Stomach smooth muscle (tissue), 2 donors: ENCODE measurements at regions not wholly inside any gene's neighbourhood (a gene's known extent, or its start where the extent isn't known, plus 50 kb on each side); places are given as distances from the start of the nearest gene placed in this dataset.
"Not testable (repeated sequence)": the region's sequence is repeated elsewhere in the genome, so short reads cannot be mapped to it uniquely, and the experiment has no call there.

ENCODE experiments used
- H3K27ac ChIP-seq: one replicate; pipeline ENCODE4 v1.7.0; 2013; ENCODE audit warnings: mild to moderate bottlenecking, low read length, inconsistent platforms
- H3K27me3 ChIP-seq, 2 donors: one replicate each; pipeline ENCODE4 v1.7.0; 2013; ENCODE audit warnings: low read length in 2 of 2; ENCODE audit not compliant: insufficient read depth in 2 of 2, control insufficient read depth in 1 of 2
- H3K36me3 ChIP-seq, 2 donors: one replicate each; pipeline ENCODE4 v1.7.0; 2013; ENCODE audit warnings: low read length in 2 of 2; ENCODE audit not compliant: control insufficient read depth in 2 of 2, insufficient read depth in 2 of 2
- H3K4me1 ChIP-seq: one replicate; pipeline ENCODE4 v1.7.0; 2013; ENCODE audit warnings: low read length; ENCODE audit not compliant: control insufficient read depth, insufficient read depth
- H3K4me3 ChIP-seq, 2 donors: one replicate each; pipeline ENCODE4 v1.7.0; 2013; ENCODE audit warnings: low read length in 2 of 2
- H3K9ac ChIP-seq, 2 donors: one replicate each; pipeline ENCODE4 v1.7.0; 2013; ENCODE audit warnings: low read length in 2 of 2, mild to moderate bottlenecking in 1 of 2
- H3K9me3 ChIP-seq, 2 donors: one replicate each; pipeline ENCODE4 v1.7.0; 2013; ENCODE audit warnings: low read length in 2 of 2; ENCODE audit not compliant: control insufficient read depth in 2 of 2
- donor health status: healthy.
- donor health status: Pancreatic carcinoma.

DNA sequence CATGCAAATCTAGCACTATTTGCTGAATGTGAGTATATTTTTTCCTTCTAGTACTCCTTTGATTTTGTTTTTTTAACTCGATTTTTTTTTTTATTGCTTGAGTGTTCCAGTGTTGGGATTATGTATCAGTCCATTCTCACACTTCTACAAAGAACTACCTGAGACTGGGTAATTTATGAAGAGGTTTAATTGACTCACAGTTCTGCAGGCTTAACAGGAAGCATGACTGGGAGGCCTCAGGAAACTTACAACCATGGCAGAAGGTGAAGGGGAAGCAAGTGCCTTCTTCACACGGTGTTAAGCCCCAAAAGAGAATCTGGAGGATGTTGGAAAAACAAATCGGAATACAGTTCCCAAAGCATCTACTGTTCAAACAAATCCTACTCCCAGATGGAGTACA is 69.1 kb downstream of the ZNF518B start:
- not testable (repeated sequence) for H3K27ac ChIP-seq, H3K4me1 ChIP-seq

GRCh38 chr4:10385994-10386394 is 71.2 kb downstream of the ZNF518B start:
- H3K4me3 ChIP-seq, result no peak overlapping the region

More for the DNA sequence above, 69.1 kb downstream of the ZNF518B start:
- not testable (repeated sequence) for H3K9me3 ChIP-seq, H3K9ac ChIP-seq, H3K4me3 ChIP-seq, H3K27me3 ChIP-seq, H3K36me3 ChIP-seq

DNA sequence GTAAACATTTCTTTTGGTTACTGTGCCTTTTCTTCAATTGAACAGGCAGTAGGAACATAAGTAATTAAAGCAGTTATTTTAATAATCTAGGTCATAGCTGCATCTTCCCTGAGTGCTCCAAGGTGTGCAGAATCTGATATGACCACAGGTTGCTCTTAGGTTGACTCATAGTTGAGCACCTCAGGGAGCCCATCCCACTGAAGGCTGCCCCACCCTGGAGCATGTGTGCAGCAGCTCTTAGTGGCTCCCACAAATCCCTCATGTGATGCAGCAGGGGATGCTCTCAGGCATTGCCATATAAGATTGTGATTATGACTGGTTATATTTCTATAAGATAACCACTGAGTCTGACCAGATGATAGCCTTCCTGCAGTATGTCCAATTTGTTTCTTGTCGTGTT is 72.3 kb downstream of the ZNF518B start:
- H3K36me3 ChIP-seq, result no peaks in the 10 kb centered on the region
- H3K4me1 ChIP-seq, result no peaks in the 10 kb centered on the region
- H3K9me3 ChIP-seq, result no peaks in the 10 kb centered on the region
- no peak overlapping the region for H3K27ac ChIP-seq
- H3K4me3 ChIP-seq, result no peak overlapping the region
- H3K9ac ChIP-seq, result no peak overlapping the region
- H3K27me3 ChIP-seq, result no peaks in the 10 kb centered on the region

More at GRCh38 chr4:10385994-10386394, 71.2 kb downstream of the ZNF518B start:
- H3K27ac ChIP-seq, result no peak overlapping the region
- no peaks in the 10 kb centered on the region for H3K27me3 ChIP-seq
- no peak overlapping the region for H3K9ac ChIP-seq
- H3K9me3 ChIP-seq, result no peaks in the 10 kb centered on the region
- H3K36me3 ChIP-seq, result no peaks in the 10 kb centered on the region
- H3K4me1 ChIP-seq, result no peaks in the 10 kb centered on the region

- H3K27ac ChIP-seq, result no peak overlapping the region
Observed at GRCh38 chr4:10383417-10383816, 73.8 kb downstream of the ZNF518B start.

DNA sequence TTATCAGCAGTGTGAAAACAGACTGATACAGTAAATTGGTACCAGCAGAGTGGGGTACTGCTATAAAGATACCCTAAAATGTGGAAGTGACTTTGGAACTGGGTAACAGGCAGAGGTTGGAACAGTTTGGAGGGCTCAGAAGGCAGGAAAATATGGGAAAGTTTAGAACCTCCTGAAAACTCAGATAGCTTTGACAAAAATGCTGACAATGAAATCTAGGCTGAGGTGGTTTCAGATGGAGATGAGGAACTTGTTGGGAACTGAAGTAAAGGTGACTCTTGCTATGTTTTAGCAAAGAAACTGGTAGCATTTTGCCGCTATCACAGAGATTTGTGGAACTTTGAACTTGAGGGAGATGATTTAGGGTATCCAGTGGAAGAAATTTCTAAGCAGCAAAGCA is 75.1 kb downstream of the ZNF518B start:
- not testable (repeated sequence) for H3K4me3 ChIP-seq, H3K4me1 ChIP-seq, H3K9me3 ChIP-seq, H3K27ac ChIP-seq, H3K9ac ChIP-seq, H3K36me3 ChIP-seq, H3K27me3 ChIP-seq

More at GRCh38 chr4:10383417-10383816, 73.8 kb downstream of the ZNF518B start:
- H3K9ac ChIP-seq, result no peak overlapping the region
- no peaks in the 10 kb centered on the region for H3K4me1 ChIP-seq
- H3K27me3 ChIP-seq, result no peaks in the 10 kb centered on the region
- no peaks in the 10 kb centered on the region for H3K36me3 ChIP-seq
- H3K9me3 ChIP-seq, result no peaks in the 10 kb centered on the region
- H3K4me3 ChIP-seq, result no peak overlapping the region

DNA sequence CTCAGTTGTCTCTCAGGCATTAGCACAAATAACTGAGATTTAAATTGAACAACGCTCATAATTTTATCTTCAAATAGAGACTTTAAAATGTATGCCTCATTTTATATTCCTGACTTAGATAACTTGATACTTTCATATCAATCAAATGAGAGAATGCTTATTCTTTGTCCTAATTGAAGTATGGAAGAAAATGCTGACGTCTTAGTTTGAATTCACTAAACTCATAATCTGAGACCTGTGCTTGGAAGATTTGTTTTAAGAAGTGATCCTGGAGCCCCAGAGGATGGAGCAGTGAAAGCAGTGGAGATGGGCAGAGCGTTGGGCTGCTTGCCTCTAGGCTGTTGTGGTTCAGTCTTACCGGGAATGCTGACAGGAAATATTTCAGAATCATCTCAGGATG is 76.1 kb downstream of the ZNF518B start:
- Histone ChIP-seq H3K4me3 (no peak overlapping the region), H3K9me3 (no peaks in the 10 kb centered on the region), H3K36me3 (no peaks in the 10 kb centered on the region), H3K27me3 (no peaks in the 10 kb centered on the region), H3K4me1 (no peaks in the 10 kb centered on the region), H3K9ac (no peak overlapping the region), H3K27ac (no peak overlapping the region)

DNA sequence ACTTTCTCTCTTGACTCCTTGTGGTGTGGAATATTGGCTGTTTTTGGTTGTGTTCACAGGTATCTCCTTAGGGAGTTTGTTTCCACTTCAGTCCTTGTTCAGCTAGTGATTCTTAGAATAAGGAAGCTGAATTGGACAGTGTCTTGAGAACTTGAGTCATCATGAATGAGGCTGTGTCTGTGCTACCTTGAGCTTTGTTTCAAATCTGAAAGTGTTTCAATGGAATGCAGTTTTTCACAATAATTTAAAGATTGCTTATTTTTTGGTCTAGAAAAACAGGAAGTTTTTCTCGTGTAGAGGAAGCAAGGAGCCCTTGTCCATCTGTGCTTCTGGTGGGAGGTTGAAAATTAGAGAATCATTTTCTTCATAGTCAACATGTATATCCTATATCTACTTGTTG is 76.5 kb downstream of the ZNF518B start:
- Histone ChIP-seq H3K4me3 (no peak overlapping the region), H3K4me1 (no peaks in the 10 kb centered on the region), H3K9me3 (no peaks in the 10 kb centered on the region), H3K9ac (no peak overlapping the region), H3K27ac (no peak overlapping the region), H3K36me3 (no peaks in the 10 kb centered on the region), H3K27me3 (no peaks in the 10 kb centered on the region)

DNA sequence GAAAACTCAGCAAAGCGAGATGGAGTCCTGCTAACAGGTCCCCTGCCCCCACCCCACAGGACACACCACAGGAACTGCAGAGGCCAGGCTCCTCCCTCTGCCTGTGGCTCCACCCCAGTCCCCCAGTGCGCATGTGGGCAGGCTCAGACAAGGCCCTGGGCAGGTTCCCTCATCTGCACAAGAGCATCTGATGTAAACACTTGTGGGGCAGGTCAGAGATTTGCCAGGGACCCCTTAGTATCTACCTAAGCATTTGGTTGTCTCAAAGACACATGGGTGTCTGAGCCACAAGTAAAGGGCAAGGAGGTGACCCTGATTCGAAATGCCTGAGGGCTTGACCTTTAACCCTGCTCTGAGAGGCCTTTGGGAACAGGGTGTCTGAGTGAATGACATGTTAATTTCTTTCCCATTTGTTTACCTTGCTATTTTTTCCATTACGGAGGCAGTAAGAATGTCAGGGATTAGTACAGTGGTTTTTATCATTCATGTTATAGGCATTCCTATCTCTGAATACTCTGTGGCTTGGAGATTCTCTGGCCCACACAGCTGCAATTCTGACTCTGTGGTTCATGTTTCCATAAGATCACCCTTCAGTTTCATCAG is 85.3 kb downstream of the ZNF518B start:
- no peaks in the 10 kb centered on the region for H3K9me3 ChIP-seq
- H3K27ac ChIP-seq, result no peak overlapping the region

GRCh38 chr4:10371121-10371520 is 86.1 kb downstream of the ZNF518B start:
- Histone ChIP-seq H3K27ac (no peak overlapping the region), H3K9ac (no peak overlapping the region), H3K4me3 (no peak overlapping the region), H3K4me1 (no peaks in the 10 kb centered on the region), H3K27me3 (no peaks in the 10 kb centered on the region), H3K36me3 (no peaks in the 10 kb centered on the region), H3K9me3 (no peaks in the 10 kb centered on the region)

More for the DNA sequence above, 85.3 kb downstream of the ZNF518B start:
- Histone ChIP-seq H3K4me1 (no peaks in the 10 kb centered on the region), H3K4me3 (no peak overlapping the region), H3K27me3 (no peaks in the 10 kb centered on the region), H3K36me3 (no peaks in the 10 kb centered on the region), H3K9ac (no peak overlapping the region)

GRCh38 chr4:10369517-10369916 is 87.7 kb downstream of the ZNF518B start:
- no peak overlapping the region for H3K9ac ChIP-seq
- H3K27me3 ChIP-seq, result peaks cover 0 to 2% of the 10 kb centered on the region in 2 donors

GRCh38 chr4:10366628-10367027 is 90.6 kb downstream of the ZNF518B start:
- Histone ChIP-seq H3K9ac (no peak overlapping the region), H3K4me1 (no peaks in the 10 kb centered on the region), H3K36me3 (no peaks in the 10 kb centered on the region), H3K9me3 (no peaks in the 10 kb centered on the region), H3K27ac (no peak overlapping the region), H3K27me3 (peaks cover 0 to 2% of the 10 kb centered on the region in 2 donors), H3K4me3 (no peak overlapping the region)

More at GRCh38 chr4:10369517-10369916, 87.7 kb downstream of the ZNF518B start:
- Histone ChIP-seq H3K4me1 (no peaks in the 10 kb centered on the region), H3K4me3 (no peak overlapping the region), H3K27ac (no peak overlapping the region), H3K9me3 (no peaks in the 10 kb centered on the region), H3K36me3 (no peaks in the 10 kb centered on the region)
